ENCODE measurements at regions not wholly inside any gene's neighbourhood (a gene's known extent, or its start where the extent isn't known, plus 50 kb on each side); places are given as distances from the start of the nearest gene placed in this dataset.

DNA sequence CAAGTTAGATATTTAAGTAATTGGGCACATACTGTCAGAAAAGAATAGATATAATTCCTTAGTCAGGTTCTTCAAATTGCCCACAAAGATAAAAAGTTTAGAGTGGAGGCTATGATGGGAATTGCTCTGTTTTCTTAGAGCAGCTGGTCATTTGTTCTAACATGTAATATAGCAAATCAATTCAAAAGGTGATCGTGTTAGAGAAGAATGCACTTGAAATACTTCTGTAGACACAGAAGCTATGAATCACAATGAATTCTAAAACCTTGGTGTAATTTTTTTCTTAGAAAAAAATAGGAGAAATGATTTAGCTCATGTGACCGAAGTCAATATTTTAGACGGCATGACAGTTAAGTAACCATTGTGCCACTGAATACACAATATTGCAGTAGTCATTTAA, 918.1 kb upstream of the LRATD1 start:
- no peak overlapping the region for H3K4me3 ChIP-seq (ENCODE audit: control insufficient read depth in 1 of 2, extremely low read depth in 1 of 2, low read length in 1 of 2)
- H3K36me3 ChIP-seq (ENCODE audit: control insufficient read depth in 2 of 2, extremely low read depth in 1 of 2, insufficient read depth in 1 of 2, low read length in 1 of 2) = no peaks in the 10 kb centered on the region
- H3K27ac Mint-ChIP-seq = no peak overlapping the region
- no peaks in the 10 kb centered on the region for H3K36me3 Mint-ChIP-seq
- no peaks in the 10 kb centered on the region for H3K4me1 Mint-ChIP-seq
- DNase-seq (no peak), ATAC-seq (replicated peaks in 1 of 4) (no peak)
- POLR2A ChIA-PET = no interaction called here
- H3K27me3 Mint-ChIP-seq = no peaks in the 10 kb centered on the region
- no peaks in the 10 kb centered on the region for H3K9me3 ChIP-seq
- H3K4me3 Mint-ChIP-seq = no peak overlapping the region
- no peak overlapping the region for H3K27ac ChIP-seq (ENCODE audit: low read length)
- no peaks in the 10 kb centered on the region for H3K4me1 ChIP-seq (ENCODE audit: control insufficient read depth in 1 of 2, extremely low read depth in 1 of 2, insufficient read depth in 2 of 2, low read length in 2 of 2)
- CTCF ChIA-PET = interaction anchor here in 1 of 2 donors (0.6 kb wide), 1 partner anchor 177 kb away, joined by 3 read pairs; no protein-coding TSS in a partner anchor
- peaks cover 7 to 14% (median 12%) of the 10 kb centered on the region in 3 donors for H3K9me3 Mint-ChIP-seq
- WGBS (ENCODE audit: insufficient coverage) = no CpG with 5 or more reads among the region's 3 CpGs
- H3K27me3 ChIP-seq (replicated peaks in 1 of 2; ENCODE audit: control insufficient read depth in 2 of 2, extremely low read depth in 1 of 2, insufficient read depth in 2 of 2, low read length in 1 of 2) = no peaks in the 10 kb centered on the region

DNA sequence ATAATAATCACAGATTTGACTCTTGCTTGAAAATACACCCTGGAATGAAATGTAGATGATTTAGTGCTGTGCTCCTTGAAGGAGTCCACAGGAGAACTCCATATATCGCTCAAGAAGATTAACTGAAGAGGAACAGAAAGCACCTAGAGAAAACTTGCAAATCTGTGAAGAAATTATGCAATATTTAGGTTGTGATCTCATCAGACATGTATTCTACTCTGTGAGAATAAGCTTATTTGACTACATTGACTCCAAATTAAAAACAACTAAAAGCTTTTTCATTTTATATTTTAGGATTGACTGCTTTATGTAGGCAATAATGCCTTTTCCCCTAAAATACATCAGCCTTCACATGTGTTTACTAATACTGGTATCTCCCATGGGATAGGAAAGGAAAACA, 906.6 kb upstream of the LRATD1 start:
- H3K9me3 Mint-ChIP-seq = peaks cover 7 to 14% (median 9%) of the 10 kb centered on the region in 3 donors

DNA sequence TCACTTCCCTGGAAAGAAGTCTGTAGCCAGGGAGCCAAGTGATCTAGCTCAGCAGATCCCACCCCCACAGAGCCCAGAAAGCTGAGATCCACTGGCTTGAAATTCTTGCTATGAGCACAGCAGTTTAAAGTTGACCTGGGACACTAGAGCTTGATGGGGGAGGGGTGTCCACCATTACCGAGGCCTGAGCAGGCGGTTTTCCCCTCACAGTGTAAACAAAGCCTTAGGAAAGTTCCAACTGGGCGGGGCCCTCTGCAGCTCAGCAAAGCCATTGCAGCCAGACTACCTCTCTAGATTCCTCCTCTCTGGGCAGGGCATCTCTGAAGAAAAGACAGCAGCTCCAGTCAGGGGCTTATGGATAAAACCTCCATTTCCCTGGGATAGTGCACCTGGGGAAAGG, 887.2 kb upstream of the LRATD1 start:
- Mint-ChIP-seq H3K27me3 (no peaks in the 10 kb centered on the region), H3K4me1 (no peaks in the 10 kb centered on the region), H3K27ac (no peak overlapping the region), H3K9me3 (peaks cover 14 to 21% (median 20%) of the 10 kb centered on the region in 3 donors), H3K4me3 (no peak overlapping the region), H3K36me3 (no peaks in the 10 kb centered on the region)
- Histone ChIP-seq H3K27me3 (replicated peaks in 1 of 2; ENCODE audit: control insufficient read depth in 2 of 2, extremely low read depth in 1 of 2, insufficient read depth in 2 of 2, low read length in 1 of 2) (no peaks in the 10 kb centered on the region), H3K4me1 (ENCODE audit: control insufficient read depth in 1 of 2, extremely low read depth in 1 of 2, insufficient read depth in 2 of 2, low read length in 2 of 2) (no peaks in the 10 kb centered on the region), H3K9me3 (peaks cover 2% of the 10 kb centered on the region), H3K27ac (ENCODE audit: low read length) (no peak overlapping the region), H3K36me3 (ENCODE audit: control insufficient read depth in 2 of 2, extremely low read depth in 1 of 2, insufficient read depth in 1 of 2, low read length in 1 of 2) (no peaks in the 10 kb centered on the region), H3K4me3 (ENCODE audit: control insufficient read depth in 1 of 2, extremely low read depth in 1 of 2, low read length in 1 of 2) (no peak overlapping the region)
- ATAC-seq (replicated peaks in 1 of 4) = no peak
- CTCF ChIA-PET = no interaction called here
- POLR2A ChIA-PET = no interaction called here
- WGBS (ENCODE audit: insufficient coverage) = no CpG with 5 or more reads among the region's 3 CpGs
- DNase-seq = no peak

More for the DNA sequence above, 906.6 kb upstream of the LRATD1 start:
- Mint-ChIP-seq H3K4me3 (no peak overlapping the region), H3K27me3 (no peaks in the 10 kb centered on the region), H3K4me1 (no peaks in the 10 kb centered on the region), H3K27ac (no peak overlapping the region), H3K36me3 (no peaks in the 10 kb centered on the region)
- H3K27ac ChIP-seq (ENCODE audit: low read length) = no peak overlapping the region
- H3K4me3 ChIP-seq (ENCODE audit: control insufficient read depth in 1 of 2, extremely low read depth in 1 of 2, low read length in 1 of 2) = no peak overlapping the region
- ChIA-PET POLR2A (no interaction called here), CTCF (no interaction called here)
- no peaks in the 10 kb centered on the region for H3K4me1 ChIP-seq (ENCODE audit: control insufficient read depth in 1 of 2, extremely low read depth in 1 of 2, insufficient read depth in 2 of 2, low read length in 2 of 2)
- H3K36me3 ChIP-seq (ENCODE audit: control insufficient read depth in 2 of 2, extremely low read depth in 1 of 2, insufficient read depth in 1 of 2, low read length in 1 of 2) = no peaks in the 10 kb centered on the region
- no peaks in the 10 kb centered on the region for H3K27me3 ChIP-seq (replicated peaks in 1 of 2; ENCODE audit: control insufficient read depth in 2 of 2, extremely low read depth in 1 of 2, insufficient read depth in 2 of 2, low read length in 1 of 2)
- ATAC-seq (replicated peaks in 1 of 4) (no peak), DNase-seq (no peak)
- no peaks in the 10 kb centered on the region for H3K9me3 ChIP-seq
- WGBS (ENCODE audit: insufficient coverage) = no CpG with 5 or more reads among the region's 1 CpG

GRCh38 chr2:13751955-13752354, 880.6 kb upstream of the LRATD1 start:
- H3K36me3 ChIP-seq (ENCODE audit: control insufficient read depth in 2 of 2, extremely low read depth in 1 of 2, insufficient read depth in 1 of 2, low read length in 1 of 2) = no peaks in the 10 kb centered on the region
- Mint-ChIP-seq H3K9me3 (peaks cover 12 to 20% (median 14%) of the 10 kb centered on the region in 3 donors), H3K27me3 (no peaks in the 10 kb centered on the region), H3K36me3 (no peaks in the 10 kb centered on the region), H3K4me1 (no peaks in the 10 kb centered on the region), H3K4me3 (no peak overlapping the region), H3K27ac (no peak overlapping the region)
- H3K27me3 ChIP-seq (replicated peaks in 1 of 2; ENCODE audit: control insufficient read depth in 2 of 2, extremely low read depth in 1 of 2, insufficient read depth in 2 of 2, low read length in 1 of 2) = no peaks in the 10 kb centered on the region
- DNase-seq = no peak
- H3K9me3 ChIP-seq = peaks cover 2% of the 10 kb centered on the region
- ChIA-PET CTCF (no interaction called here), POLR2A (no interaction called here)
- no peak overlapping the region for H3K4me3 ChIP-seq (ENCODE audit: control insufficient read depth in 1 of 2, extremely low read depth in 1 of 2, low read length in 1 of 2)
- no peak overlapping the region for H3K27ac ChIP-seq (ENCODE audit: low read length)
- ATAC-seq (replicated peaks in 1 of 4) = no peak
- no CpG with 5 or more reads among the region's 1 CpG for WGBS (ENCODE audit: insufficient coverage)
- H3K4me1 ChIP-seq (ENCODE audit: control insufficient read depth in 1 of 2, extremely low read depth in 1 of 2, insufficient read depth in 2 of 2, low read length in 2 of 2) = no peaks in the 10 kb centered on the region

DNA sequence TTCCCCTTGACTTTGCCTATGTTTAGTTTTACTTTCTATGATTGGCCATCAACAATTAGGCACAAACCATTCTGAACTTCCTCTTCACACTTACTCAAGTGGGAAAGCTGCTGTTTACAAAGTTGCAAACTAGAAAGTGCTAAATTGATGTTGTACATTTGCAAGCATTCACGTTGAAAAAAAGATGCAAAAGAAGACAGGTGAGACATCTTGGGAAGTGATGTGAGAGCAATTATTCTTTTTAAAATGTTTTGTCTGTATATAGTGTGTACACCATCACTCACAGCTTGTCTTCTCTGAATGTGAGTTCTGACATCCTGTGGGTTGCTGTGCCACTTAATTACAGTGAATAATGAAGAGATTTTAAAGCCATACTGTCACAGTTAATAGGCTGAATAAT, 874.1 kb upstream of the LRATD1 start:
- Histone ChIP-seq H3K27me3 (replicated peaks in 1 of 2; ENCODE audit: control insufficient read depth in 2 of 2, extremely low read depth in 1 of 2, insufficient read depth in 2 of 2, low read length in 1 of 2) (no peaks in the 10 kb centered on the region), H3K4me3 (ENCODE audit: control insufficient read depth in 1 of 2, extremely low read depth in 1 of 2, low read length in 1 of 2) (no peak overlapping the region), H3K4me1 (ENCODE audit: control insufficient read depth in 1 of 2, extremely low read depth in 1 of 2, insufficient read depth in 2 of 2, low read length in 2 of 2) (no peaks in the 10 kb centered on the region), H3K36me3 (ENCODE audit: control insufficient read depth in 2 of 2, extremely low read depth in 1 of 2, insufficient read depth in 1 of 2, low read length in 1 of 2) (no peaks in the 10 kb centered on the region), H3K9me3 (no peaks in the 10 kb centered on the region), H3K27ac (ENCODE audit: low read length) (no peak overlapping the region)
- POLR2A ChIA-PET = no interaction called here
- Mint-ChIP-seq H3K4me1 (no peaks in the 10 kb centered on the region), H3K9me3 (peaks cover 6 to 24% (median 17%) of the 10 kb centered on the region in 3 donors), H3K4me3 (no peak overlapping the region), H3K27ac (no peak overlapping the region), H3K27me3 (no peaks in the 10 kb centered on the region), H3K36me3 (no peaks in the 10 kb centered on the region)
- CTCF ChIA-PET = no interaction called here
- ATAC-seq (replicated peaks in 1 of 4) = no peak
- no CpG with 5 or more reads among the region's 1 CpG for WGBS (ENCODE audit: insufficient coverage)
- DNase-seq = no peak

DNA sequence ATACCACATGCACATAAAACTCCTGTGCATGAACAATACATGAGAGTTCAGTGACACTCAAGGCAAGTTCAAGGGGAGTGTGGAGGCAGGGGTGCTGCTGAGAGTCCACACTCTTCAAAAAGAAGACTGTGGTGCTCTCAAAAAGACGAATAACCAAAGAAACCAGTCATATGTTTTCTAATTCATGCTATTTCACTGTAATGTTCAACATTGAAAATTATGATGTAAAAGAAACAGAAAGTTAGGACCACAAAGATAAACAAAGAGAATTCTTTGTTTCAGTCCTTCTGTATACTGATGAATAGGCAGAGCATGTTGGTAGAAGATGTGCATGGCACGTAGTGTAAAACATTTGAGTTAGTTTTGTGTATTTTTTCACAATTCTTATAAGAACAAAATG, 864.2 kb upstream of the LRATD1 start:
- POLR2A ChIA-PET = no interaction called here
- Mint-ChIP-seq H3K27me3 (no peaks in the 10 kb centered on the region), H3K4me3 (no peak overlapping the region), H3K4me1 (no peaks in the 10 kb centered on the region), H3K27ac (no peak overlapping the region), H3K9me3 (peaks cover 2 to 17% (median 12%) of the 10 kb centered on the region in 3 donors), H3K36me3 (no peaks in the 10 kb centered on the region)
- CTCF ChIA-PET = no interaction called here
- ATAC-seq (replicated peaks in 1 of 4) (no peak), DNase-seq (no peak)
- WGBS (ENCODE audit: insufficient coverage) = no CpG with 5 or more reads among the region's 2 CpGs
- H3K4me3 ChIP-seq (ENCODE audit: control insufficient read depth in 1 of 2, extremely low read depth in 1 of 2, low read length in 1 of 2) = no peak overlapping the region
- H3K27ac ChIP-seq (ENCODE audit: low read length) = no peak overlapping the region
- no peaks in the 10 kb centered on the region for H3K27me3 ChIP-seq (replicated peaks in 1 of 2; ENCODE audit: control insufficient read depth in 2 of 2, extremely low read depth in 1 of 2, insufficient read depth in 2 of 2, low read length in 1 of 2)
- no peaks in the 10 kb centered on the region for H3K36me3 ChIP-seq (ENCODE audit: control insufficient read depth in 2 of 2, extremely low read depth in 1 of 2, insufficient read depth in 1 of 2, low read length in 1 of 2)
- no peaks in the 10 kb centered on the region for H3K9me3 ChIP-seq
- no peaks in the 10 kb centered on the region for H3K4me1 ChIP-seq (ENCODE audit: control insufficient read depth in 1 of 2, extremely low read depth in 1 of 2, insufficient read depth in 2 of 2, low read length in 2 of 2)

DNA sequence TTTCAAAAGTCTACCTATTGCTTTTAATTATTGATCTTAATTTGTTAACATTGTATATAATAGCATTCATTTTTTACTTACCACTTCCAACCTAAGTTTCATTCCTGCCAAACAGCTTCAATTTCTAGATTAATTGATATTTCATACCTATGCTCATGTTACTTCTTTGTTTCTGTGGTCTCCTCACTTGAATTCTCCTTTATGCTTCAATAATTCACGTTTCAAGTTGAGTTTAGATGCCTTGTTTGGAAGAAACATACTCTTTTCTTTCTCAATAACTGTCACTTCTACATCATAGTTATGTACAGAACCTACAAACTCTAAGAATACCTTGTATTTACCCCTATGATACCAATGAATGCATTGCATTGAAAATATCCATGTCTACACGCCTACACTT, 862.2 kb upstream of the LRATD1 start:
- no peak for ATAC-seq (replicated peaks in 1 of 4)
- WGBS (ENCODE audit: insufficient coverage) = no CpG with 5 or more reads among the region's 2 CpGs
- Histone ChIP-seq H3K4me1 (ENCODE audit: control insufficient read depth in 1 of 2, extremely low read depth in 1 of 2, insufficient read depth in 2 of 2, low read length in 2 of 2) (no peaks in the 10 kb centered on the region), H3K9me3 (no peaks in the 10 kb centered on the region), H3K4me3 (ENCODE audit: control insufficient read depth in 1 of 2, extremely low read depth in 1 of 2, low read length in 1 of 2) (no peak overlapping the region), H3K27me3 (replicated peaks in 1 of 2; ENCODE audit: control insufficient read depth in 2 of 2, extremely low read depth in 1 of 2, insufficient read depth in 2 of 2, low read length in 1 of 2) (no peaks in the 10 kb centered on the region), H3K36me3 (ENCODE audit: control insufficient read depth in 2 of 2, extremely low read depth in 1 of 2, insufficient read depth in 1 of 2, low read length in 1 of 2) (no peaks in the 10 kb centered on the region), H3K27ac (ENCODE audit: low read length) (no peak overlapping the region)
- no peaks in the 10 kb centered on the region for H3K27me3 Mint-ChIP-seq
- no peak for DNase-seq
- POLR2A ChIA-PET = no interaction called here
- CTCF ChIA-PET = no interaction called here
- H3K4me1 Mint-ChIP-seq = no peaks in the 10 kb centered on the region
- H3K36me3 Mint-ChIP-seq = no peaks in the 10 kb centered on the region
- no peak overlapping the region for H3K4me3 Mint-ChIP-seq
- no peak overlapping the region for H3K27ac Mint-ChIP-seq
- H3K9me3 Mint-ChIP-seq = peaks cover 2 to 21% (median 12%) of the 10 kb centered on the region in 3 donors

Data from T-cell (primary cell).